ENCODE measurements at regions not wholly inside any gene's neighbourhood (a gene's known extent, or its start where the extent isn't known, plus 50 kb on each side); places are given as distances from the start of the nearest gene placed in this dataset.

DNA sequence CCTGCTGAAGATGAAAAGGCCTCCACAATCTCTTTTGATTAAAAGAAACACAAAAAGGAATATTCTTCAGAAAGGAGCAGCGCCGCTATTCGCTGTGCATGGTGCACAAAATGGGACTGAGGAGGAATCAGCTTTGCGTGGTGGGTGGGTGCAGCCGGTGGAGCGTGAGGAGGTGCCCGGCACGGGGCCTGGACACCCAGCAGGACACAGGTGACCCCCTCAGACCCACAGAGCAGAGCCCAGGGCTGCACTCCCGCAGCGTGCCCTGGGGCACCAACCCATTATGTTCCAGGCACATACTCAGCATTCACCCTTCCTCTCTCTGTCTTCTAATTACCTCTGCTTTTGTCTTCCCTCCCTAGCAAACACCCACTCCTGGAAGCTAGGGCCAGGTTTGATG lies 238.0 kb upstream of the PPP2R2D start:
- TF ChIP-seq, protein P1, sequence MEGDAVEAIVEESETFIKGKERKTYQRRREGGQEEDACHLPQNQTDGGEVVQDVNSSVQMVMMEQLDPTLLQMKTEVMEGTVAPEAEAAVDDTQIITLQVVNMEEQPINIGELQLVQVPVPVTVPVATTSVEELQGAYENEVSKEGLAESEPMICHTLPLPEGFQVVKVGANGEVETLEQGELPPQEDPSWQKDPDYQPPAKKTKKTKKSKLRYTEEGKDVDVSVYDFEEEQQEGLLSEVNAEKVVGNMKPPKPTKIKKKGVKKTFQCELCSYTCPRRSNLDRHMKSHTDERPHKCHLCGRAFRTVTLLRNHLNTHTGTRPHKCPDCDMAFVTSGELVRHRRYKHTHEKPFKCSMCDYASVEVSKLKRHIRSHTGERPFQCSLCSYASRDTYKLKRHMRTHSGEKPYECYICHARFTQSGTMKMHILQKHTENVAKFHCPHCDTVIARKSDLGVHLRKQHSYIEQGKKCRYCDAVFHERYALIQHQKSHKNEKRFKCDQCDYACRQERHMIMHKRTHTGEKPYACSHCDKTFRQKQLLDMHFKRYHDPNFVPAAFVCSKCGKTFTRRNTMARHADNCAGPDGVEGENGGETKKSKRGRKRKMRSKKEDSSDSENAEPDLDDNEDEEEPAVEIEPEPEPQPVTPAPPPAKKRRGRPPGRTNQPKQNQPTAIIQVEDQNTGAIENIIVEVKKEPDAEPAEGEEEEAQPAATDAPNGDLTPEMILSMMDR (IDR thresholded peaks at IDR 0.05; ENCODE audit: unreplicated experiment), result no peak
- Mint-ChIP-seq H3K9me3 (ENCODE audit: low read depth, unreplicated experiment) (peaks cover 4% of the 10 kb centered on the region), H3K4me3 (ENCODE audit: low read depth, unreplicated experiment) (no peak overlapping the region), H3K27ac (ENCODE audit: unreplicated experiment) (no peak overlapping the region), H3K36me3 (ENCODE audit: insufficient read depth, unreplicated experiment) (no peaks in the 10 kb centered on the region), H3K4me1 (ENCODE audit: low read depth, unreplicated experiment) (no peaks in the 10 kb centered on the region), H3K27me3 (ENCODE audit: unreplicated experiment) (peaks cover 11% of the 10 kb centered on the region)
- no TSS peak for BruUV-seq (replicated peaks)
- no peak for DNase-seq
- intact Hi-C loops (cut with micrococcal nuclease; ENCODE audit: unreplicated experiment), result no loop called here
- CTCF ChIA-PET, result no interaction called here

DNA sequence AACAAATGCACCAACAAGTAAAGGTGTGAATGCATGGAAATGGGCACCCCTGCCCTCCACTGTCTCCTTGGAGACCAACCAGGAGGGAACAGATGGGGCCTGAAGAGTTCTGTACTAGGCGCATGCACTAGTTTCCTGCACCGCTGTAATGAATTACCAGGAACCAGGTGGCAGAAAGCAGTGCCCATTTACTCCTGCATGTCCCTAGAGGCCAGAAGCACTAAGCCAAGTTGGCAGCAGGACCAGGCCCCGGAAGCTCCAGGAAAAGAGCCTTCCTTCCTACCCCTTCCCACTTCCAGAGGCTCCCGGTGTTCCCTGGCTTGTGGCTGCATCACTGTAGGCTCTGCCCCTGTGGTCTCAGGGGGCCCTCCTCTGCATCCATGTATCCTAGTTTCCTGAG lies 237.5 kb upstream of the PPP2R2D start:
- CTCF ChIA-PET, result no interaction called here
- peaks cover 11% of the 10 kb centered on the region for H3K27me3 Mint-ChIP-seq (ENCODE audit: unreplicated experiment)
- no peaks in the 10 kb centered on the region for H3K36me3 Mint-ChIP-seq (ENCODE audit: insufficient read depth, unreplicated experiment)
- intact Hi-C loops (cut with micrococcal nuclease; ENCODE audit: unreplicated experiment), result no loop called here
- H3K4me3 Mint-ChIP-seq (ENCODE audit: low read depth, unreplicated experiment), result no peak overlapping the region
- BruUV-seq (replicated peaks), result no TSS peak
- H3K4me1 Mint-ChIP-seq (ENCODE audit: low read depth, unreplicated experiment), result no peaks in the 10 kb centered on the region
- no peak for DNase-seq
- H3K9me3 Mint-ChIP-seq (ENCODE audit: low read depth, unreplicated experiment), result peaks cover 4% of the 10 kb centered on the region
- H3K27ac Mint-ChIP-seq (ENCODE audit: unreplicated experiment), result no peak overlapping the region
- TF ChIP-seq, protein P1 (IDR thresholded peaks at IDR 0.05; ENCODE audit: unreplicated experiment), result no peak

DNA sequence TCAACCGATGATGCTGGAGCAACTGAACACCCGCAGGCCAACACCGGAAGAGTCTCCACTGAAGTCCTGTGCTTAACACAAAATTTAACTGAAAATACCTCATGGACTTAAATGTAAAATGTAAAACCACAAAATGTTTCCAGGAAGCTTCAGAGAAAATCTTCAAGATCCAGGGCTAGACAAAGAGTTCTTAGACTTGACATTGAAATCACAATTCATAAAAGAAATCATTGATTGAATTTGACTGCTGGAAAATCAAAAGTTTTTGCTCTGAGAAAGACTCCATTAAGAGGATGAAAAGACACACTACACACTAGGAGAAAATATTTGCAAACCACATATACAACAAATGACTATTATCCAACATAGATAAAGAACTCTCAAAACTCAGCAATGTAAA lies 234.7 kb upstream of the PPP2R2D start:
- H3K27me3 Mint-ChIP-seq (ENCODE audit: unreplicated experiment), result peaks cover 25% of the 10 kb centered on the region
- CTCF ChIA-PET, result no interaction called here
- no peaks in the 10 kb centered on the region for H3K4me1 Mint-ChIP-seq (ENCODE audit: low read depth, unreplicated experiment)
- no TSS peak for BruUV-seq (replicated peaks)
- intact Hi-C loops (cut with micrococcal nuclease; ENCODE audit: unreplicated experiment), result no loop called here
- no peak overlapping the region for H3K4me3 Mint-ChIP-seq (ENCODE audit: low read depth, unreplicated experiment)
- H3K9me3 Mint-ChIP-seq (ENCODE audit: low read depth, unreplicated experiment), result peaks cover 4% of the 10 kb centered on the region
- TF ChIP-seq, protein P1 (IDR thresholded peaks at IDR 0.05; ENCODE audit: unreplicated experiment), result no peak
- H3K27ac Mint-ChIP-seq (ENCODE audit: unreplicated experiment), result no peak overlapping the region
- H3K36me3 Mint-ChIP-seq (ENCODE audit: insufficient read depth, unreplicated experiment), result no peaks in the 10 kb centered on the region
- DNase-seq, result no peak

DNA sequence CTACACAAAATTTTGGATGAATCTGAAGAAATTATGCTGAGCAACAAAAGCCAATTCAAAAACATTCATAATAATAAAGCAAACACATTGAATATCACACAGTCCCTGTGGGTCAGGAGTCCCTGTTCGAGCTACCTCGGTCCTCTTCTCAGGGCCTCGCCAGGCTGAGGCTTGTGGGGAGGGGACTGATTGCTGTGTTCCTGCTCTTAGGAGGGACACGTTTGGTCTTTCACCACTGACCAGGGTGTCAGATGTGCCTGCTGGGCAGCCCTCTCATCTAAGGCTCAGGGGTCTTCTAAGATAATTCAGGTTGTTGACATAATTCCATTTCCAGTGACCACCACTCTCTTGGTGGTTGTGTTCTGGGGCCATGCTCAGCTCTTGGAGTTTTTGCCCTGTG lies 233.8 kb upstream of the PPP2R2D start:
- no peaks in the 10 kb centered on the region for H3K36me3 Mint-ChIP-seq (ENCODE audit: insufficient read depth, unreplicated experiment)
- H3K4me3 Mint-ChIP-seq (ENCODE audit: low read depth, unreplicated experiment), result no peak overlapping the region
- no TSS peak for BruUV-seq (replicated peaks)
- H3K9me3 Mint-ChIP-seq (ENCODE audit: low read depth, unreplicated experiment), result peaks cover 5% of the 10 kb centered on the region
- no peak for DNase-seq
- intact Hi-C loops (cut with micrococcal nuclease; ENCODE audit: unreplicated experiment), result no loop called here
- no peak overlapping the region for H3K27ac Mint-ChIP-seq (ENCODE audit: unreplicated experiment)
- TF ChIP-seq, protein P1 (IDR thresholded peaks at IDR 0.05; ENCODE audit: unreplicated experiment), result no peak
- no peaks in the 10 kb centered on the region for H3K4me1 Mint-ChIP-seq (ENCODE audit: low read depth, unreplicated experiment)
- peaks cover 25% of the 10 kb centered on the region for H3K27me3 Mint-ChIP-seq (ENCODE audit: unreplicated experiment)
- CTCF ChIA-PET, result no interaction called here

DNA sequence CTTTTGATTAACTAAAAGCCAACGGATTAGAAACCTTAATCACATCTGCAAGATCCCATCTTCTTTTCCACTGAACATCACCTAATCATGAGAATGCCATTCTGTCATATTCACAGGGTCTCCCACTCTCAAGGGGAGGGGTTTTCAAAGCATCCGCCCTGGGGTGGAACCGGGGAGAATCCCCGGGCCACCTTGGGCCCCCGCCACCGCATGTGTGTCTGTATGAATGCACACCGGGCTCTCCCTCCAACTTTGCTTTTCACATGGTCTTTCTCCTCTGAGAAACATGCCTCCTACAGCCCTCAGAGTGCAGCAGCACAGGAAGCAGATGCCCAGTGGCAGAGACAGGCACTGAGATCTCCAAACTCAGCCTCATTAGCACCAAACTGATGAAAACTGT lies 233.2 kb upstream of the PPP2R2D start:
- H3K4me1 Mint-ChIP-seq (ENCODE audit: low read depth, unreplicated experiment), result no peaks in the 10 kb centered on the region
- intact Hi-C loops (cut with micrococcal nuclease; ENCODE audit: unreplicated experiment), result no loop called here
- TF ChIP-seq, protein P1 (IDR thresholded peaks at IDR 0.05; ENCODE audit: unreplicated experiment), result no peak
- no peaks in the 10 kb centered on the region for H3K36me3 Mint-ChIP-seq (ENCODE audit: insufficient read depth, unreplicated experiment)
- no peak overlapping the region for H3K4me3 Mint-ChIP-seq (ENCODE audit: low read depth, unreplicated experiment)
- no peak overlapping the region for H3K27ac Mint-ChIP-seq (ENCODE audit: unreplicated experiment)
- peaks cover 25% of the 10 kb centered on the region for H3K27me3 Mint-ChIP-seq (ENCODE audit: unreplicated experiment)
- CTCF ChIA-PET, result no interaction called here
- DNase-seq, result no peak
- no TSS peak for BruUV-seq (replicated peaks)
- peaks cover 9% of the 10 kb centered on the region for H3K9me3 Mint-ChIP-seq (ENCODE audit: low read depth, unreplicated experiment)

Measured in Calu3 (cell line).